Ovary (tissue), 7 donors: ENCODE measurements at regions not wholly inside any gene's neighbourhood (a gene's known extent, or its start where the extent isn't known, plus 50 kb on each side); places are given as distances from the start of the nearest gene placed in this dataset.

Experiments used
- DNase-seq, 5 donors: peaks; one replicate each; pipeline ENCODE4 v3.0.0-alpha.2; 2019 to 2020
- H3K27ac ChIP-seq, 2 donors: fragments of 200-600 bp; one replicate each; pipeline versions ENCODE4 v1.5.1 to v1.8.0; 2019 to 2022
- H3K27me3 ChIP-seq: fragments of 200-600 bp; one replicate; pipeline ENCODE4 v1.8.0; 2022
- H3K36me3 ChIP-seq: fragments of 200-600 bp; sonication (generic); one replicate; pipeline ENCODE4 v1.5.1; 2019
- H3K4me1 ChIP-seq: one replicate; pipeline ENCODE4 v1.8.1; 2013; ENCODE audit warnings: mild to moderate bottlenecking, moderate library complexity; ENCODE audit not compliant: insufficient read depth
- H3K4me3 ChIP-seq: fragments of 200-600 bp; sonication (generic); one replicate; pipeline ENCODE4 v1.5.1; 2017
- H3K9me3 ChIP-seq, 2 donors: fragments of 200-600 bp in 1 of 2; sonication (generic) in 1 of 2; one replicate each; pipeline versions ENCODE4 v1.5.1 to v1.8.1; 2013 to 2019; ENCODE audit warnings: mild to moderate bottlenecking in 1 of 2, moderate library complexity in 1 of 2
- EP300 ChIP-seq: sonication (generic); formaldehyde crosslinking; IDR thresholded peaks from one replicate; pipeline ENCODE4 v1.6.1; 2017; ENCODE audit warnings: antibody characterized with exemption
- POLR2A ChIP-seq: fragments of 450-650 bp; IDR thresholded peaks from one replicate; pipeline ENCODE4 v1.6.1; 2017; ENCODE audit warnings: antibody characterized with exemption, mild to moderate bottlenecking, moderate library complexity
- WGBS, 3 donors: extraction: QIAGEN DNeasy Blood & Tissue Kit in 1 of 3; methylation state at CpG; one replicate each; pipeline versions ENCODE4 v1.1.5 to v1.1.7; 2013 to 2017; 5-methylcytosine and 5-hydroxymethylcytosine counted together
- intact Hi-C, 4 donors: fragments of 100-400 bp; cut with DNase I; formaldehyde crosslinking; loops; one replicate each; pipeline versions ENCODE4 v1.11.0 to v1.15.1; 2022 to 2023
- TF ChIP-seq, protein P1 (sequence below), 3 donors: fragments of 450-650 bp in 2 of 3; fragments of 200-600 bp in 1 of 3; IDR thresholded peaks; one replicate each; pipeline versions ENCODE4 v1.5.1 to v1.8.0; 2016 to 2022; ENCODE audit warnings: antibody characterized with exemption in 3 of 3, mild to moderate bottlenecking in 1 of 3
- donor health status: DM: no; HTN: no; CAD: no; lungs with moderate emphysema.
- donor health status: DM: no; HTN: no; CAD: no.
- donor health status: Bipolar disorder and iron deficiency.
- donor health status: DM: no; HTN: no; CAD: no.
- donor health status: DM: yes; HTN: yes; CAD: no.

DNA sequence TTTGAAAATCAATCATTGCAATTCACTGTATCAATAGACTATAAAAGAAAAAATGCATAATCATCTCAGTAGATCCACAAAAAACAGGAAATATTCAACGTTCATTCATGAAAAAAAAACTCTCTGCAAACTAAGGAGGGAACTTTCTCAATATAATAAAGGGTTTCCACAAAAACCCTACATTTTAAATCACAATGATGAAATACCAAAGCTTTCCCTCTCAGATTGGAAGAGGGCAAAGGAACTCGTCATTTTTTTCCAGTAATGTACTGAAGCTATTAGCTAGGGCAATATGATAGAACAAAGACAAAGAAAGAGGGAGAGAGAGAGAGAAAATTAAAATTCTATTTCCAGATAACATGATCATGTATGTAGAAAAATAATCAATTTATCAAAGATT, 167.1 kb upstream of the RBMS1 start:
- peaks cover 2% of the 10 kb centered on the region for H3K4me1 ChIP-seq
- H3K4me3 ChIP-seq, result no peak overlapping the region
- H3K9me3 ChIP-seq, result no peaks in the 10 kb centered on the region
- intact Hi-C loops, result no loop called here
- H3K27me3 ChIP-seq, result no peaks in the 10 kb centered on the region
- DNase-seq, result no peak
- 77 to 86% (median 81%) methylated on average over 2 of the region's 2 CpGs for WGBS, 3 donors
- TF ChIP-seq EP300 (no peak), POLR2A (no peak)
- TF ChIP-seq, protein P1, sequence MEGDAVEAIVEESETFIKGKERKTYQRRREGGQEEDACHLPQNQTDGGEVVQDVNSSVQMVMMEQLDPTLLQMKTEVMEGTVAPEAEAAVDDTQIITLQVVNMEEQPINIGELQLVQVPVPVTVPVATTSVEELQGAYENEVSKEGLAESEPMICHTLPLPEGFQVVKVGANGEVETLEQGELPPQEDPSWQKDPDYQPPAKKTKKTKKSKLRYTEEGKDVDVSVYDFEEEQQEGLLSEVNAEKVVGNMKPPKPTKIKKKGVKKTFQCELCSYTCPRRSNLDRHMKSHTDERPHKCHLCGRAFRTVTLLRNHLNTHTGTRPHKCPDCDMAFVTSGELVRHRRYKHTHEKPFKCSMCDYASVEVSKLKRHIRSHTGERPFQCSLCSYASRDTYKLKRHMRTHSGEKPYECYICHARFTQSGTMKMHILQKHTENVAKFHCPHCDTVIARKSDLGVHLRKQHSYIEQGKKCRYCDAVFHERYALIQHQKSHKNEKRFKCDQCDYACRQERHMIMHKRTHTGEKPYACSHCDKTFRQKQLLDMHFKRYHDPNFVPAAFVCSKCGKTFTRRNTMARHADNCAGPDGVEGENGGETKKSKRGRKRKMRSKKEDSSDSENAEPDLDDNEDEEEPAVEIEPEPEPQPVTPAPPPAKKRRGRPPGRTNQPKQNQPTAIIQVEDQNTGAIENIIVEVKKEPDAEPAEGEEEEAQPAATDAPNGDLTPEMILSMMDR (IDR thresholded peaks at IDR 0.05), result no peak
- no peaks in the 10 kb centered on the region for H3K36me3 ChIP-seq
- no peak overlapping the region for H3K27ac ChIP-seq

DNA sequence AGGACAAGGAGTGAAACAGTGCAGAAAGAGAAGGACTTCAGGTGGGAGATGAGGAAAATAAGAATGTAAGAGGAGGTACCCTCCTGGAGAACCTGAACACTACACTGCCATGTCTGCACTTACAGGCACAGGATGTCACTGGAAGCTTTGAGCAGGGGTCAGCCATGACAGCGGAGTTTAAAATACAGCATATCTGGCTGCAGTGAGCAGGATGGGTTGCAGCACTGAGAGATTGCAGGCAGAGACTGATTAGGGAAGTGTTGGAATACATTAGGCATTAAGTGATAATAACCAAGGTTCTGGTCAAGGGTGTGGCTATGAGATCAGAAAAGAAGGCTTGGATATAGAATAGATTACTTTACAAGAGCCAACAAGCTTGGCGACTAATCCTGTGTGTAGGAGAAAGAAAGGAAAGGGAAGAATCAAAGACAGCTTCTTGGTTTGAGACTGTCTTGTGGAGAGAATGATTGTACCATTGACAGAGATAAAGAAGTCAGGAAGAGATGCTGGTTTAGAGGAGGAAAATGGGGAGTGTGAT, 171.1 kb upstream of the RBMS1 start:
- intact Hi-C loops, result loop anchor here in 1 of 4 donors (5.0 kb wide), 1 partner anchor 172 kb away; the partner anchor contains the start of gene RBMS1
- no peaks in the 10 kb centered on the region for H3K27me3 ChIP-seq
- no peak for DNase-seq
- TF ChIP-seq POLR2A (no peak), EP300 (no peak)
- TF ChIP-seq, protein P1 (IDR thresholded peaks at IDR 0.05), result no peak
- H3K4me3 ChIP-seq, result no peak overlapping the region
- H3K27ac ChIP-seq, result peak overlapping the region in 1 of 2 donors; percentile 15
- no peaks in the 10 kb centered on the region for H3K36me3 ChIP-seq
- peaks cover 3% of the 10 kb centered on the region for H3K4me1 ChIP-seq
- H3K9me3 ChIP-seq, result no peaks in the 10 kb centered on the region
- 58 to 75% (median 69%) methylated on average over 2 of the region's 2 CpGs for WGBS, 3 donors

DNA sequence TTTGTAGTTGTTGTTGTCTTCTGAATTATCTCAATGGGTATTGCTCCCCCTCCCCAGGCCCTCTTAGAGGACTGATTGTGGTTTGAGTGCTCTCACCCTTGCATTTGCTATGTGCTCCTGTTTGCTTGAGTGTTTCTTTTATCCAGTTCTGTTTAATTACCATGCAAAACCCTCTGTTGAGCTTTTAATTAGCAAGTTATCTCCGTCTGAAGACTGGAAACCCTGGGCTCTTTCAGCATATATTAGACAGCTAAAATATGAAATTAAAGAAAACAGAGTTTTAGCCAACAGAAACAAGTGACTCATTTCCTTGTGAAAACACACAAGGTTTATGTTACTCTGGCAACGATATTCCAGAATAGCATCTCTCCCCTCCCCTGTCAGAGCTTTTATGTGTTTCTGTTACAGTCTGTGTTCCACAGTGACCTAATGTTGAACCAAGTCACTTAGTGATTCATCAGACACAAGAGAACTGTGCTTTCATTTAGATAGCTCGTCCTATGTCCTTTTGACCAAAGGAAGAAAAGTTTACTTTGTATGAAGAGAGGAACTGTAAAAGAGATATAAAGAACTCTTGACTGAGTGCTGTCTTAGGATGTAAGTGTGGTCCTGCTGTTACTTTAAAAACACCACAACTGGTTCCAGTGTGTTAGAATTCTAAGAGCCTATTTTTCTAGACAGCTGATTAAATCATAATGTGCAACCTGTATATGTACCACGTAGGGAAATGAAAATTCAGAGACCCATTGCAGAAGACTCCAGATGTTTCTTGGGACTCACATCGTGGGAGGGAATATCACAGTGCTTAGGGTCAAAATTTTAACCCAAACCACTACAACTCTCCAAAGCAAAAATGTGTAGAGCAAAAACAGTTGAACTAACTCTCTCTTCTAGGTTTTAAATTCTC, 172.8 kb upstream of the RBMS1 start:
- 1 to 2% (median 1%) methylated on average over 5 of the region's 5 CpGs for WGBS, 3 donors
- intact Hi-C loops, result loop anchor here in 1 of 4 donors (5.0 kb wide), 1 partner anchor 174 kb away; the partner anchor contains the start of gene RBMS1

GRCh38 chr2:160667811-160668210, 174.2 kb upstream of the RBMS1 start:
- no peak for TF ChIP-seq EP300
- TF ChIP-seq, protein P1 (IDR thresholded peaks at IDR 0.05), result no peak
- TF ChIP-seq POLR2A, result no peak
- H3K9me3 ChIP-seq, result no peaks in the 10 kb centered on the region
- peak overlapping the region in 1 of 2 donors; percentile 71 for H3K27ac ChIP-seq
- no peaks in the 10 kb centered on the region for H3K36me3 ChIP-seq
- H3K4me3 ChIP-seq, result no peak overlapping the region
- peaks cover 3% of the 10 kb centered on the region for H3K4me1 ChIP-seq
- H3K27me3 ChIP-seq, result no peaks in the 10 kb centered on the region
- no peak for DNase-seq
- intact Hi-C loops, result loop anchor here in 1 of 4 donors (5.0 kb wide), 1 partner anchor 176 kb away; the partner anchor contains the start of gene RBMS1

More for the DNA sequence above, 172.8 kb upstream of the RBMS1 start:
- peak in 2 of 5 donors; percentile 19 to 29 for DNase-seq
- peak overlapping the region in 1 of 2 donors; percentile 71 for H3K27ac ChIP-seq
- H3K36me3 ChIP-seq, result no peaks in the 10 kb centered on the region
- H3K4me1 ChIP-seq, result peaks cover 3% of the 10 kb centered on the region
- peak overlapping the region; percentile 23 for H3K4me3 ChIP-seq
- no peaks in the 10 kb centered on the region for H3K9me3 ChIP-seq
- H3K27me3 ChIP-seq, result no peaks in the 10 kb centered on the region
- no peak for TF ChIP-seq POLR2A
- TF ChIP-seq, protein P1 (IDR thresholded peaks at IDR 0.05), result no peak
